H1 (cell line): ENCODE measurements at regions not wholly inside any gene's neighbourhood (a gene's known extent, or its start where the extent isn't known, plus 50 kb on each side); places are given as distances from the start of the nearest gene placed in this dataset.

ENCODE experiments used
- CTCF ChIA-PET: fragments of 300-600 bp; sonication (Branson Sonifier 250); formaldehyde crosslinking; loops from one replicate; lab custom pipeline; 2021; ENCODE audit not compliant: partially characterized antibody; lab: Charles Lee
- POLR2A ChIA-PET: fragments of 300-600 bp; sonication (Branson Sonifier 250); formaldehyde crosslinking; loops from one replicate; lab custom pipeline; 2021; ENCODE audit warnings: inconsistent platforms; ENCODE audit not compliant: partially characterized antibody; lab: Charles Lee
- DNase-seq, 2 experiments: peaks; one replicate each; pipeline versions ENCODE4 v3.0.0 to v3.0.0-alpha.2; 2010 to 2022; ENCODE audit warnings: low spot score in 2 of 2, low read depth in 1 of 2, mixed read lengths in 1 of 2
- FAIRE-seq: peaks from 2 replicates; lab custom pipeline; 2011; peaks lifted over from hg19 to GRCh38; lab: Jason Lieb, UNC
- H2AFZ ChIP-seq: 2 replicates; pipeline ENCODE4 v1.8.1; 2012; ENCODE audit warnings: low read length, inconsistent platforms
- H2AK5ac ChIP-seq: 2 replicates; pipeline ENCODE4 v1.6.1; 2013; ENCODE audit warnings: low read depth, low read length
- H2BK120ac ChIP-seq: replicated peaks from 2 replicates; pipeline ENCODE3; 2013; ENCODE audit warnings: low read depth, low read length, inconsistent platforms
- H2BK12ac ChIP-seq: 2 replicates; pipeline ENCODE4 v1.6.1; 2013; ENCODE audit warnings: low read depth, low read length
- H2BK15ac ChIP-seq: 2 replicates; pipeline ENCODE4 v1.6.1; 2013; ENCODE audit warnings: low read length
- H2BK20ac ChIP-seq: 2 replicates; pipeline ENCODE4 v1.6.1; 2013; ENCODE audit warnings: low read length
- H2BK5ac ChIP-seq: 2 replicates; pipeline ENCODE4 v1.6.1; 2013; ENCODE audit warnings: low read depth, low read length
- H3K14ac ChIP-seq: 2 replicates; pipeline ENCODE4 v1.6.1; 2013; ENCODE audit warnings: inconsistent platforms; ENCODE audit not compliant: insufficient read length
- H3K18ac ChIP-seq: 2 replicates; pipeline ENCODE4 v1.6.1; 2013; ENCODE audit warnings: low read length; ENCODE audit errors: extremely low read depth
- H3K23ac ChIP-seq: 2 replicates; pipeline ENCODE4 v1.6.1; 2013; ENCODE audit warnings: inconsistent platforms; ENCODE audit not compliant: insufficient read length
- H3K23me2 ChIP-seq: 2 replicates; pipeline ENCODE4 v1.6.1; 2013; ENCODE audit warnings: low read depth, low read length
- H3K27ac ChIP-seq: 2 replicates; pipeline ENCODE4 v1.6.1; 2011; ENCODE audit warnings: low read depth, low read length, inconsistent platforms
- H3K27me3 ChIP-seq, 4 experiments: replicated peaks in 1 of 4; 1 replicate in 1 of 4; 2 replicates in 3 of 4; pipeline versions ENCODE4 v1.6.1 to v1.8.1; 2011 to 2013; ENCODE audit warnings: low read length in 3 of 4, mild to moderate bottlenecking in 3 of 4, inconsistent platforms in 2 of 4, mixed read lengths in 2 of 4, moderate library complexity in 1 of 4; ENCODE audit not compliant: control insufficient read depth in 3 of 4, insufficient read depth in 3 of 4; ENCODE audit errors: extremely low read depth in 1 of 4
- H3K36me3 ChIP-seq, 4 experiments: 2 replicates each; pipeline versions ENCODE4 v1.6.1 to v1.8.1; 2011 to 2013; ENCODE audit warnings: mild to moderate bottlenecking in 4 of 4, low read length in 3 of 4, moderate library complexity in 2 of 4, control low read depth in 1 of 4, inconsistent platforms in 1 of 4; ENCODE audit not compliant: insufficient read depth in 4 of 4, control insufficient read depth in 2 of 4
- H3K4ac ChIP-seq: replicated peaks from 2 replicates; pipeline ENCODE3; 2013; ENCODE audit warnings: low read length, low read depth, mixed read lengths, inconsistent platforms; ENCODE audit not compliant: insufficient read length
- H3K4me1 ChIP-seq, 4 experiments: replicated peaks in 1 of 4; 1 replicate in 1 of 4; 2 replicates in 3 of 4; pipeline versions ENCODE4 v1.6.1 to v1.8.1; 2011 to 2013; ENCODE audit warnings: low read length in 3 of 4, inconsistent platforms in 2 of 4, mixed read lengths in 1 of 4; ENCODE audit not compliant: insufficient read depth in 4 of 4, control insufficient read depth in 3 of 4
- H3K4me2 ChIP-seq, 2 experiments: 2 replicates each; pipeline versions ENCODE4 v1.6.1 to v1.8.1; 2011 to 2013; ENCODE audit warnings: low read depth in 2 of 2, low read length in 2 of 2, control low read depth in 1 of 2, inconsistent platforms in 1 of 2, mild to moderate bottlenecking in 1 of 2; ENCODE audit not compliant: insufficient read depth in 1 of 2
- H3K4me3 ChIP-seq, 4 experiments: fragments of 200-600, 300-600 bp in 1 of 4; sonication (generic), shearing (Covaris generic), sonication (Bioruptor Twin) in 1 of 4; 2 replicates each; pipeline versions ENCODE4 v1.5.1 to v1.8.1; 2011 to 2016; ENCODE audit warnings: low read length in 4 of 4, low read depth in 3 of 4, control low read depth in 2 of 4, inconsistent platforms in 2 of 4, mild to moderate bottlenecking in 2 of 4, mixed read lengths in 1 of 4, moderate library complexity in 1 of 4; ENCODE audit not compliant: insufficient read depth in 2 of 4; ENCODE audit errors: extremely low read depth in 1 of 4
- H3K56ac ChIP-seq: replicated peaks from 2 replicates; pipeline ENCODE3; 2013; ENCODE audit warnings: low read depth, mild to moderate bottlenecking, mixed read lengths, low read length, inconsistent platforms; ENCODE audit not compliant: insufficient read length
- H3K79me1 ChIP-seq: 2 replicates; pipeline ENCODE4 v1.6.1; 2013; ENCODE audit warnings: low read depth, low read length, control low read depth
- H3K79me2 ChIP-seq, 2 experiments: 2 replicates each; pipeline versions ENCODE4 v1.6.1 to v1.8.1; 2012 to 2013; ENCODE audit warnings: low read length in 2 of 2, mild to moderate bottlenecking in 2 of 2, inconsistent platforms in 1 of 2; ENCODE audit not compliant: insufficient read depth in 2 of 2, control insufficient read depth in 1 of 2
- H3K9ac ChIP-seq, 4 experiments: replicated peaks in 1 of 4; 1 replicate in 1 of 4; 2 replicates in 3 of 4; pipeline versions ENCODE4 v1.6.1 to v1.8.1; 2011 to 2013; ENCODE audit warnings: low read depth in 3 of 4, low read length in 3 of 4, control low read depth in 2 of 4, mild to moderate bottlenecking in 2 of 4, moderate library complexity in 2 of 4, inconsistent platforms in 1 of 4; ENCODE audit errors: extremely low read depth in 1 of 4
- H3K9me3 ChIP-seq, 2 experiments: 2 replicates each; pipeline versions ENCODE4 v1.6.1 to v1.8.1; 2012 to 2013; ENCODE audit warnings: mild to moderate bottlenecking in 2 of 2, moderate library complexity in 2 of 2, control low read depth in 1 of 2, inconsistent platforms in 1 of 2, low read depth in 1 of 2, low read length in 1 of 2, mixed read lengths in 1 of 2; ENCODE audit not compliant: insufficient read depth in 2 of 2
- H4K20me1 ChIP-seq, 2 experiments: replicated peaks in 1 of 2; 2 replicates each; pipeline versions ENCODE3 to v1.8.1; 2011 to 2013; ENCODE audit warnings: inconsistent platforms in 2 of 2, low read length in 2 of 2, mild to moderate bottlenecking in 1 of 2; ENCODE audit not compliant: insufficient read depth in 2 of 2, control insufficient read depth in 1 of 2
- H4K5ac ChIP-seq: 2 replicates; pipeline ENCODE4 v1.6.1; 2013; ENCODE audit warnings: low read length, low read depth, mixed read lengths, inconsistent platforms; ENCODE audit not compliant: insufficient read length
- H4K8ac ChIP-seq: 2 replicates; pipeline ENCODE4 v1.8.0; 2013; ENCODE audit warnings: mild to moderate bottlenecking, moderate library complexity, low read length, inconsistent platforms; ENCODE audit not compliant: insufficient read depth; ENCODE audit errors: extremely low read depth
- H4K91ac ChIP-seq: replicated peaks from 2 replicates; pipeline ENCODE3; 2013; ENCODE audit warnings: low read length, mixed read lengths, inconsistent platforms; ENCODE audit not compliant: insufficient read length
- CREB1 ChIP-seq: IDR thresholded peaks from 2 replicates; pipeline ENCODE4 v1.6.1; 2012; ENCODE audit warnings: inconsistent platforms
- MAFK ChIP-seq: IDR thresholded peaks from 2 replicates; pipeline ENCODE4 v1.6.1; 2012; ENCODE audit warnings: low read depth, mild to moderate bottlenecking, improper control_type of control experiment, low read length
- TCF12 ChIP-seq: IDR thresholded peaks from 2 replicates; pipeline ENCODE4 v1.6.1; 2011; ENCODE audit warnings: low read depth, mild to moderate bottlenecking, low read length
- ZNF274 ChIP-seq: IDR thresholded peaks from 2 replicates; pipeline ENCODE4 v1.7.0; 2012; ENCODE audit warnings: low read length, borderline replicate concordance; ENCODE audit errors: extremely low read depth
- WGBS, 2 experiments: shearing (Covaris generic) in 1 of 2; methylation state at CpG; one replicate each; pipeline versions ENCODE4 v1.1.6 to v1.1.7; 2013 to 2015; ENCODE audit warnings: low lambda C conversion rate in 2 of 2, mixed read lengths in 2 of 2, inconsistent platforms in 1 of 2, low coverage in 1 of 2, missing lambda C conversion rate in 1 of 2; ENCODE audit not compliant: insufficient replicate concordance in 2 of 2, insufficient coverage in 1 of 2, insufficient read length in 1 of 2; ENCODE audit errors: extremely low coverage in 1 of 2, missing lambda C conversion rate in 1 of 2; 5-methylcytosine and 5-hydroxymethylcytosine counted together
- TF ChIP-seq, protein P1 (sequence below): IDR thresholded peaks from 2 replicates; pipeline ENCODE4 v1.6.1; 2012; ENCODE audit warnings: inconsistent platforms

DNA sequence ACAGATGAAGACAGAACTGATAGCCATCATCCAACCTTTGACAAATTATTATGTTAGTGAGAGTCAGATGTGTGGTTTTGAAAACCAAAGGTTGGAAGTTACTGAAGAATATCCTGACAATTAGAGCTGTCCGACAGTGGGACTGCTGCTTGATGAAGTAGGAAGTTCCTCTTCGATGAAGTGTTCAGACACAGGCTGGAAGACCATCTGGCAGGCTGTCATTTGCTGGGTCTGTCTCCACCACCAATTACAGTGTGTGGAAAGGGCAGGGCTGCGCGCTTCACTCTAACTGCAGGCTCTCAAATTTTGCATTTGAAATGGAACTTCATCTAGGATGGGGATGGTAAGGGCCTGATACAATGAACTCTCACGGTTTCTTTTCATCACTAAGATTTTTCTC, 313.8 kb downstream of the PIK3C3 start:
- H3K4ac ChIP-seq: no peak overlapping the region
- H3K18ac ChIP-seq: no peak overlapping the region
- 0 out of 2 replicates have a peak overlapping the region, but pooled peaks have one; percentile 29 for H2AFZ ChIP-seq
- no peaks in the 10 kb centered on the region for H3K9me3 ChIP-seq
- no peak overlapping the region for H2BK15ac ChIP-seq
- no peaks in the 10 kb centered on the region for H3K79me1 ChIP-seq
- H3K14ac ChIP-seq: no peak overlapping the region
- H2BK120ac ChIP-seq: no peak overlapping the region
- 74% methylated on average over 5 of the region's 5 CpGs; no CpG with 5 or more reads in 1 of the 2 experiments for WGBS, 2 experiments
- H4K91ac ChIP-seq: no peak overlapping the region
- H2BK12ac ChIP-seq: no peak overlapping the region
- H2BK20ac ChIP-seq: no peak overlapping the region
- no peak overlapping the region for H4K8ac ChIP-seq
- H3K27me3 ChIP-seq: peaks cover 0 to 1% (median 0%) of the 10 kb centered on the region in 4 experiments; a peak in 1 of 7 replicates
- no peak overlapping the region for H3K9ac ChIP-seq
- no peaks in the 10 kb centered on the region for H3K4me1 ChIP-seq
- H3K4me3 ChIP-seq: no peak overlapping the region
- H3K23ac ChIP-seq: no peak overlapping the region
- no peak overlapping the region for H4K5ac ChIP-seq
- H3K4me2 ChIP-seq: no peak overlapping the region
- TF ChIP-seq ZNF274: no peak
- TF ChIP-seq MAFK: no peak
- TF ChIP-seq, protein P1, sequence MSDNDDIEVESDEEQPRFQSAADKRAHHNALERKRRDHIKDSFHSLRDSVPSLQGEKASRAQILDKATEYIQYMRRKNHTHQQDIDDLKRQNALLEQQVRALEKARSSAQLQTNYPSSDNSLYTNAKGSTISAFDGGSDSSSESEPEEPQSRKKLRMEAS: no peak
- TF ChIP-seq TCF12: no peak
- TF ChIP-seq CREB1: no peak
- TF ChIP-seq, all 59 proteins: peak for 0
- Histone ChIP-seq H4K20me1 (no peaks in the 10 kb centered on the region), H3K56ac (no peak overlapping the region), H2BK5ac (no peak overlapping the region), H3K27ac (no peak overlapping the region), H3K36me3 (no peaks in the 10 kb centered on the region), H3K23me2 (no peaks in the 10 kb centered on the region), H2AK5ac (no peak overlapping the region), H3K79me2 (no peaks in the 10 kb centered on the region)
- DNase-seq (no peak), FAIRE-seq (no peak)
- ChIA-PET POLR2A (no interaction called here), CTCF (interaction anchor here (0.6 kb wide), 1 partner anchor 32 kb away, joined by 3 read pairs; no protein-coding TSS in a partner anchor)
